OCI-LY7 (cell line): ENCODE measurements at regions not wholly inside any gene's neighbourhood (a gene's known extent, or its start where the extent isn't known, plus 50 kb on each side); places are given as distances from the start of the nearest gene placed in this dataset.

Experiments used
- BruUV-seq: library from RNA; stranded (reverse); fragments of 400-500 nt; replicated peaks from 2 replicates; lab custom pipeline; 2021; lab: Mats Ljungman, UMichigan
- CTCF ChIA-PET: fragments of 300-600 bp; sonication (Branson Sonifier 250); formaldehyde crosslinking; loops from one replicate; lab custom pipeline; 2022; ENCODE audit warnings: antibody characterized with exemption; ENCODE audit not compliant: unreplicated experiment; lab: Charles Lee
- POLR2A ChIA-PET: fragments of 300-600 bp; sonication (Branson Sonifier 250); formaldehyde crosslinking; loops from one replicate; lab custom pipeline; 2022; ENCODE audit warnings: antibody characterized with exemption; lab: Charles Lee
- DNase-seq: peaks from one replicate; pipeline ENCODE4 v3.0.0-alpha.2; 2015; ENCODE audit warnings: low spot score
- H2AFZ ChIP-seq: fragments of 200-600 bp; sonication (generic), shearing (Covaris generic); 2 replicates; pipeline ENCODE4 v1.6.1; 2014; ENCODE audit warnings: mild to moderate bottlenecking, antibody characterized with exemption, low read length, moderate library complexity
- H3K27ac ChIP-seq: fragments of 200-600 bp; sonication (generic); 2 replicates; pipeline ENCODE4 v1.5.1; 2014; ENCODE audit warnings: mixed run types, low read depth, mild to moderate bottlenecking, moderate library complexity, low read length, inconsistent platforms; ENCODE audit not compliant: poor library complexity, severe bottlenecking
- H3K36me3 ChIP-seq: fragments of 200-600 bp; sonication (generic); 2 replicates; pipeline ENCODE4 v1.6.1; 2014; ENCODE audit warnings: mild to moderate bottlenecking, antibody characterized with exemption, low read length, moderate library complexity, mixed read lengths; ENCODE audit not compliant: insufficient read depth
- H3K4me1 ChIP-seq: fragments of 200-600 bp; sonication (generic); 2 replicates; pipeline ENCODE4 v1.5.1; 2014; ENCODE audit warnings: mild to moderate bottlenecking, low read length; ENCODE audit not compliant: insufficient read depth, poor library complexity, severe bottlenecking
- H3K4me2 ChIP-seq: fragments of 200-600 bp; sonication (generic); 2 replicates; pipeline ENCODE4 v1.6.1; 2014; ENCODE audit warnings: mild to moderate bottlenecking, low read length
- H3K4me3 ChIP-seq: fragments of 200-600 bp; sonication (generic); 2 replicates; pipeline ENCODE4 v1.5.1; 2014; ENCODE audit warnings: mild to moderate bottlenecking, low read depth, low read length; ENCODE audit not compliant: poor library complexity, severe bottlenecking
- H3K79me2 ChIP-seq: fragments of 200-600 bp; sonication (generic); 2 replicates; pipeline ENCODE4 v1.6.1; 2016; ENCODE audit warnings: low read depth, mild to moderate bottlenecking, low read length, moderate library complexity, mixed read lengths; ENCODE audit not compliant: insufficient read depth
- H3K9me2 ChIP-seq: fragments of 200-600 bp; sonication (generic); 2 replicates; pipeline ENCODE4 v1.6.1; 2016; ENCODE audit warnings: mild to moderate bottlenecking, low read length, mixed read lengths; ENCODE audit not compliant: insufficient read depth
- H3K9me3 ChIP-seq: fragments of 200-600 bp; sonication (generic); 2 replicates; pipeline ENCODE4 v1.6.1; 2014; ENCODE audit warnings: mild to moderate bottlenecking, mixed run types, low read length, mixed read lengths
- H4K20me1 ChIP-seq: fragments of 200-600 bp; sonication (generic); 2 replicates; pipeline ENCODE4 v1.6.1; 2014; ENCODE audit warnings: mild to moderate bottlenecking, antibody characterized with exemption, low read length, moderate library complexity, mixed read lengths; ENCODE audit not compliant: insufficient read depth
- CTCF ChIP-seq: fragments of 200-600 bp; sonication (generic); conservative IDR thresholded peaks from 2 replicates; pipeline ENCODE4 v1.5.1; 2014; ENCODE audit warnings: mild to moderate bottlenecking, antibody characterized with exemption, low read length, moderate library complexity, mixed read lengths
- EZH2phosphoT487 ChIP-seq: fragments of 200-600 bp; sonication (generic); IDR thresholded peaks from 2 replicates; pipeline ENCODE4 v1.6.1; 2018; ENCODE audit warnings: low read depth, borderline replicate concordance, mild to moderate bottlenecking, mixed run types, antibody characterized with exemption, low read length, moderate library complexity, mixed read lengths
- intact Hi-C: fragments of 100-400 bp; cut with micrococcal nuclease; formaldehyde crosslinking; loops from one replicate; pipeline ENCODE4 v1.10.0; 2022; ENCODE audit not compliant: unreplicated experiment

- POLR2A ChIA-PET, result no interaction called here
- Histone ChIP-seq H3K9me3 (no peaks in the 10 kb centered on the region), H3K27ac (no peak overlapping the region), H3K4me2 (no peak overlapping the region), H3K36me3 (no peaks in the 10 kb centered on the region), H3K4me3 (no peak overlapping the region), H4K20me1 (no peaks in the 10 kb centered on the region), H3K9me2 (no peaks in the 10 kb centered on the region), H3K79me2 (no peaks in the 10 kb centered on the region), H3K4me1 (no peaks in the 10 kb centered on the region), H2AFZ (no peak overlapping the region)
- CTCF ChIA-PET, result interaction anchor here (0.6 kb wide), 1 partner anchor 244 kb away, joined by 3 read pairs; no protein-coding TSS in a partner anchor
- DNase-seq, result no peak
- TF ChIP-seq CTCF (no peak), EZH2phosphoT487 (no peak)
- BruUV-seq, result no TSS peak
- intact Hi-C loops, result no loop called here
Measured at GRCh38 chr6:102677225-102677624, 1283.7 kb downstream of the GRIK2 start.

GRCh38 chr6:102670735-102671134, 1277.2 kb downstream of the GRIK2 start:
- Histone ChIP-seq H3K4me2 (no peak overlapping the region), H3K36me3 (no peaks in the 10 kb centered on the region), H3K27ac (no peak overlapping the region), H3K4me1 (no peaks in the 10 kb centered on the region), H3K9me3 (no peaks in the 10 kb centered on the region), H4K20me1 (no peaks in the 10 kb centered on the region), H3K4me3 (no peak overlapping the region), H3K9me2 (no peaks in the 10 kb centered on the region), H2AFZ (no peak overlapping the region), H3K79me2 (no peaks in the 10 kb centered on the region)
- ChIA-PET POLR2A (no interaction called here), CTCF (no interaction called here)
- intact Hi-C loops, result no loop called here
- BruUV-seq, result no TSS peak
- TF ChIP-seq CTCF, result no peak
- TF ChIP-seq EZH2phosphoT487, result no peak
- no peak for DNase-seq

GRCh38 chr6:102662851-102663250, 1269.3 kb downstream of the GRIK2 start:
- H3K9me3 ChIP-seq, result no peaks in the 10 kb centered on the region
- ChIA-PET POLR2A (no interaction called here), CTCF (no interaction called here)
- intact Hi-C loops, result no loop called here
- H3K79me2 ChIP-seq, result no peaks in the 10 kb centered on the region
- H3K36me3 ChIP-seq, result no peaks in the 10 kb centered on the region
- no peak overlapping the region for H3K4me3 ChIP-seq
- BruUV-seq, result no TSS peak
- H2AFZ ChIP-seq, result no peak overlapping the region
- H3K9me2 ChIP-seq, result no peaks in the 10 kb centered on the region
- no peaks in the 10 kb centered on the region for H4K20me1 ChIP-seq
- no peaks in the 10 kb centered on the region for H3K4me1 ChIP-seq
- no peak for TF ChIP-seq EZH2phosphoT487
- no peak for TF ChIP-seq CTCF
- no peak overlapping the region for H3K4me2 ChIP-seq
- no peak overlapping the region for H3K27ac ChIP-seq
- DNase-seq, result no peak
